ENCODE measurements at regions not wholly inside any gene's neighbourhood (a gene's known extent, or its start where the extent isn't known, plus 50 kb on each side); places are given as distances from the start of the nearest gene placed in this dataset.
"Not testable (repeated sequence)": the region's sequence is repeated elsewhere in the genome, so short reads cannot be mapped to it uniquely, and the experiment has no call there.

- DNase-seq (ENCODE audit: missing footprints), result peak; percentile 16
- intact Hi-C loops (cut with DNase I), result no loop called here
- ATAC-seq, result no peak
Measured at GRCh38 chr14:105876158-105876557, 349.8 kb downstream of the TMEM121 start.

- ATAC-seq (no peak), DNase-seq (ENCODE audit: missing footprints) (no peak)
- intact Hi-C loops (cut with DNase I), result no loop called here
Measured at GRCh38 chr14:105876829-105877228, 350.4 kb downstream of the TMEM121 start.

DNA sequence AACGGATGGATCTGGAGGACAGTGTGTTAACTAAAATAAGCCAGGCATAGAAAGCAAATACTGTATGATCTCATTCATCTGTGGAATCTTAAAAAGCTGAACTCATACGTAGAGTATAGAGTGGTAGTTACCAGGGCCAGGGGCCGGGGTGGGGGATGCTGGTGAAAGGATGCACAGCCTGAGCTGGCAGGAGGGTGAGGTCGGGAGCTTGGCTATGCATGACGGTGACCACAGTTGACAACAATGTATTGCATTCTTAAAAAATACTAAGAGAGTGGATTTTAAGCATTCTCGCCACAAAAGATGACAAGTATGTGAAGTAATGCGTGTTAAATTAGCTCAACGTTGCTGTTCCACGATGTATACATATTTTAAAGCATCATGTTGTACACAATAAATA lies 351.3 kb downstream of the TMEM121 start:
- DNase-seq (ENCODE audit: missing footprints), result no peak
- intact Hi-C loops (cut with DNase I), result no loop called here
- ATAC-seq, result no peak

DNA sequence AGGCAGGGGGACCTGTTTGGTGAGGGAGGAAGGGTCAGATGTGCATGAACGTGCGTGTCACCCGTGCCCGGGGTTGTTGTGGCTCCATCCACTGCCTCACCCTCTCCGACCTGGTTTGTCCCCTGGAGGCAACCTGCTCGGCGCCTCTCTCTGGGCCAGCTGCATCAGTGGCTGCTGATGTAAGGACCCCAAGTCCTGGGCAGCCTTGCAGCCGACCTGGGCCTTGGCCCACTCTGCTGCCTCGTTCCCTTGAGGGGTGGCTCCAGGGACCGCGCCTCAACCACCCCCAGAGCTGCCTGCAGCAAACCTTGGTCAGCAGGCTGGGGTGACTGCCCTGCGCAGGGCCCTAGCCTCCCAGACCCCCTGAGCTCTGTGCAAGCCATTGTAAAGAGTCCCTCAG lies 351.7 kb downstream of the TMEM121 start:
- ATAC-seq, result no peak
- intact Hi-C loops (cut with DNase I), result no loop called here
- peak; percentile 42 for DNase-seq (ENCODE audit: missing footprints)

- DNase-seq (ENCODE audit: missing footprints) (no peak), ATAC-seq (no peak)
- intact Hi-C loops (cut with DNase I), result no loop called here
Measured at GRCh38 chr14:105878554-105878953, 352.2 kb downstream of the TMEM121 start.

DNA sequence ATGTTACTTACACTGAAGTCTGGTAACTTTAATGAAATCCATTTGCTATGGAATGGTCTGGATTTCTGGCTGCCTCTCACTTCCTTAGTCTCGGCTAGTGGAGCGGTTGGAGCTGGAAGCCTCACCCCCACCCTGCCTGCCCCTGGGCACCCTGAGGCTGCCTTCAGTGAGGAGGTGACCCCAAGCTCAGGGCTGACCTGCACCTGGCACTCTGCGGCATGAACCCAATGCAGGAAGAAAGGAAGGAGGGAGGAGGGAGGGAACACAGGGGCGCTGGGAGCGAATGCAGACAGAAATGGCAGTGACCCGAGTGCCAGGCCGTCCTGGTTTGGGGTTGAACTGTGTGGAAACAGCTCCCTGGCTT lies 353.1 kb downstream of the TMEM121 start:
- intact Hi-C loops (cut with DNase I), result no loop called here
- ATAC-seq (no peak), DNase-seq (ENCODE audit: missing footprints) (peak; percentile 21)

DNA sequence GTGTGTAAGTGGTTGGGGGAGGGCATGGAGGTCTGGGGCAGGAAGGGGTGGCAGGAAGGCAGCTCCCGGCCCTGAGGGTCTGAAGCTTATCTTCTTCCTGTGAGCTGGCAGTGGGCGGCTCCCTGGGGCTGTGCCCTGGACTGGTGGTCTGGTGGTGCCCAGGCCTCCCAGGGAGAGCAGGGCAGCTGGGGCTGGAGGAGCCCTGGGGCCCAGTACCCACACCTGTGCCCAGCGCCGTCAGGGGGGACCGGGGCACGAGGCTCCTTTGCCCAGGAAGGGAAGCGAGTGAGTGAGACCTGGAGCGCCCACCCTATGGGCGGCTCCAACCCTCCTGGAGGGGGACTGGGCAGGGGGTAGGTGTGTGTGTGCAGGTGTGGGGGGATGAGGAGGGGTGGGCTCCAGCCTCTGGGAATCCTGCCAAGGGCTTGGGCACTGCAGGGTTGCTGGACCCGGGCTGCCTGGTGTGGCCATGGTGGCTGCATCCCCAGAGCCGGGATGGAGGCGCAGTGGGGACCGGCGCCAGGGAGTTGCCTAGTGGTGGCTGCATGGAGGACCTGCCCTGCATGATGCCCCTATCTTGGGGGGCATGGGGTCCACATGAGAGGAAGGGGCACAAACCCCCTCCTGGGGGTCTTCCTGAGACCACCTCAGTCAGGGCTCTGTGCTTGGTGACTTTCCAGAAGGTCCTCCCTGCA lies 353.6 kb downstream of the TMEM121 start:
- ATAC-seq (no peak), DNase-seq (ENCODE audit: missing footprints) (peak; percentile 31)
- intact Hi-C loops (cut with DNase I), result no loop called here

GRCh38 chr14:105880616-105881015 lies 354.2 kb downstream of the TMEM121 start:
- peak; percentile 51 for DNase-seq (ENCODE audit: missing footprints)
- no peak for ATAC-seq
- intact Hi-C loops (cut with DNase I), result no loop called here

- ATAC-seq, result no peak
Measured at GRCh38 chr14:105881021-105881930, 354.9 kb downstream of the TMEM121 start.

DNA sequence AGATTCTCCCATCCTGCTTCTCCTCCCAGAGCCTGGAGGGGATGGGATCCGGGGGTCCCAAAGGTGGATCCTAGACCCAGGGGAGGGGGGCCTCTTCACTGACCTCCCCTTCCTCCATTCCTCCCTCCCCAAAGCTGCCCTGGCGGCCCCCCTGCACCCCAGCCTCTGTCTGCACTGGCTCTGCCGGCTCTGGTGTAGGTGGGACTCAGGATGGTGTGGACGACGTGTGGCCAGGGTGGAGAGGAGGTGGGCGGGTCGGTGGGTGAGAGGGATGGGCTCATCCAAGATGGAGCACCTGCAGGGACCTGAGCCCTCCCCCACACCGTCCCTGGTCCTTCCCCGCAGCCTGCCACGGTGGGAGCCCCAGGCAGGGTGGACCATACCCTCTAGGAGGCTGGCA lies 355.6 kb downstream of the TMEM121 start:
- intact Hi-C loops (cut with DNase I); ATAC-seq: not testable (repeated sequence)
- peak; percentile 9 for DNase-seq (ENCODE audit: missing footprints)

More at GRCh38 chr14:105881021-105881930, 354.9 kb downstream of the TMEM121 start:
- intact Hi-C loops (cut with DNase I), result no loop called here
- peak; percentile 34 for DNase-seq (ENCODE audit: missing footprints)

DNA sequence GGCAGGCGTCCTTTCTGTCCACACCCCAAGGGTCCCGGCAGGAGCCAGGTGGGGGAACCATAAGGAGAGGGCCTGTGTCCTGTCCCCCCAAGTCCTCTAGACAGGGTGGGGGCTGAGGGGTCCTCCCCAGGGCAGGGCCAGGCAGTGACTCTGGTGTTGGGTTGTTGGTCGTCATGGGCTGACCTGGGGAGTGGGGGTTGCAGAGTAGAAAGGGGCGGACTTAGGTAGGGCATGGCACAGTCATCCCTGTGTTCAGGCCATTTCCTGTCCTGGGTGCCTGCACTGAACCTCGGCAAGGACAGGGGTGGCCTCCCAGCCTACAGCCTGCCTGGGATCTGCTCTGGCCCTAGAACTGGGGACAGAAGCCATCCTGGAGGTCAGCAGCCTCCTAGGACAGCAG lies 356.2 kb downstream of the TMEM121 start:
- ATAC-seq, result no peak
- intact Hi-C loops (cut with DNase I), result no loop called here
- peak; percentile 44 for DNase-seq (ENCODE audit: missing footprints)

GRCh38 chr14:105883066-105884005 lies 357.0 kb downstream of the TMEM121 start:
- intact Hi-C loops (cut with DNase I), result no loop called here
- DNase-seq (ENCODE audit: missing footprints) (peak; percentile 18), ATAC-seq (no peak)

GRCh38 chr14:105884192-105884807 lies 357.9 kb downstream of the TMEM121 start:
- DNase-seq (ENCODE audit: missing footprints); intact Hi-C loops (cut with DNase I); ATAC-seq: not testable (repeated sequence)

GRCh38 chr14:105884808-105885281 lies 358.5 kb downstream of the TMEM121 start:
- DNase-seq (ENCODE audit: missing footprints) (peak; percentile 33), ATAC-seq (no peak)
- intact Hi-C loops (cut with DNase I), result no loop called here

GRCh38 chr14:105885561-105886320 lies 359.4 kb downstream of the TMEM121 start:
- peak; percentile 55 for DNase-seq (ENCODE audit: missing footprints)
- intact Hi-C loops (cut with DNase I), result no loop called here
- no peak for ATAC-seq

DNA sequence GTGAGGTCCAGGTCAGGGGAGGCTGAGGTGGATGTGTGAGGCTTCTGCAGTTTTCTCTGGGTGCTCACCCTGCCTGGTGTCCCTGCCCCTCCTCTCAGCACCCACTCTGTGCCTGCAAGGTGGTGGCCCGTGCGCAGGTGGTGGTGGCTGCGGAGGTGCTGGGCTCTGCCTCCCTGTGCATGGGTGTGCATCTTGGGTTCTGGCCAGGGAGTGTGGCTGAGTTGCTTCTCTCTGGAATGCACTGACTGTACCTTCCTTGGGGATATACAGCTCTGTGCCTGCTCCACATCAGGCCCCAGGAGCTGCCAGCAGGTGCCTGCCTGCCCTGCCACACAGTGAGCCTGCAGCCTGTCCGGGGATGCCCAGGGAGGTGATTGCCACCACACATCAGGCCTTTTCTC lies 360.4 kb downstream of the TMEM121 start:
- peak; percentile 20 for DNase-seq (ENCODE audit: missing footprints)
- ATAC-seq; intact Hi-C loops (cut with DNase I): not testable (repeated sequence)

DNA sequence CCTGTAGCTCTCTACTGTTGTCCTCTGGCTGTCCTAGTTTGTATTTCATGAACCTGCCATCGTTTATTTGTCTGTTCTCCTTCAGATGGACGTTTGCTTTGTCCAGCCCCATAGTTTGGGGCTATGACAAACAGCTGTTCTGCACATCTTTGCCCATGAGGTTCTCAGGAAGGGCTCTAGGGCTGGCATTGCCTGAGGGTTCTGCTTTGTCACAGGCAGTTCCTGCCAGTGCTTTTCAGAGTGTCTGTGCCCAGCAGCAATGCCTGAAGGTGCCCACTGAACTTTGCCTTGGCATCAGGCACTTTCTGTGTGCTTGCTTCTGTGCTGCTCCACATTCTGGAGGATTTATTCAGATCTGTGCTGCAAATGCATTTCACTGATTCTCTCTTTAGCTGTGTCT lies 361.3 kb downstream of the TMEM121 start:
- ATAC-seq (no peak), DNase-seq (ENCODE audit: missing footprints) (no peak)
- intact Hi-C loops (cut with DNase I), result no loop called here

DNA sequence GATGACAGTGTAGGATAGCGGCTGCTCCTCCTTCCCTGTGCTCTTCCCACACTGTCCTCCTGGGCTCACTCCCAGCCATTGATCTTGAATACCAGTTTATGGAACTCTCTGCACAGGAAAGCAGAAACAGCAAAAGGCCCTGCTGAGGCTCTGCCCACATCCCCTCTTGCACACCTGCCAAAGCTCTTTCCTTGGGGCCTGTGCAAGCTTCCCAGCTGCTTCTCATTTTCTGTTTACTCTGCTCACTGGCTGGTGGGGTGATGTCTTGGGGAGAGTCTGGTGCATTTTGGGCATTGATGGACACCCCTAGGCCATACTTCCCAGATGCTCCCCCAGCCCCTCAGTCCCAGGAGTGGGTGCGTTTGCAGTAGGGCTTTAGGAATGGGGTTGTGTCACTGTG lies 361.8 kb downstream of the TMEM121 start:
- intact Hi-C loops (cut with DNase I), result no loop called here
- ATAC-seq, result no peak
- DNase-seq (ENCODE audit: missing footprints), result peak; percentile 5

All from Right ventricle myocardium inferior (tissue), 1 donor.